Calu3 (cell line): ENCODE measurements at regions not wholly inside any gene's neighbourhood (a gene's known extent, or its start where the extent isn't known, plus 50 kb on each side); places are given as distances from the start of the nearest gene placed in this dataset.

Source experiments
- BruUV-seq: library from RNA; stranded (reverse); fragments of 400-500 nt; replicated peaks from 2 replicates; lab custom pipeline; 2021; lab: Mats Ljungman, UMichigan
- CTCF ChIA-PET: fragments of 300-600 bp; sonication (Branson Sonifier 250); formaldehyde crosslinking; loops from one replicate; lab custom pipeline; 2022; ENCODE audit warnings: antibody characterized with exemption; lab: Charles Lee
- DNase-seq: peaks from one replicate; pipeline ENCODE4 v3.0.0; 2022
- H3K27ac Mint-ChIP-seq: one replicate; pipeline ENCODE4 v1.8.0; 2022; ENCODE audit warnings: mixed read lengths; ENCODE audit not compliant: unreplicated experiment
- H3K27me3 Mint-ChIP-seq: one replicate; pipeline ENCODE4 v1.8.0; 2022; ENCODE audit warnings: mixed read lengths; ENCODE audit not compliant: unreplicated experiment
- H3K36me3 Mint-ChIP-seq: one replicate; pipeline ENCODE4 v1.8.0; 2022; ENCODE audit warnings: mild to moderate bottlenecking, moderate library complexity, mixed read lengths; ENCODE audit not compliant: insufficient read depth, unreplicated experiment
- H3K4me1 Mint-ChIP-seq: one replicate; pipeline ENCODE4 v1.8.0; 2022; ENCODE audit warnings: mild to moderate bottlenecking, low read depth, mixed read lengths; ENCODE audit not compliant: unreplicated experiment
- H3K4me3 Mint-ChIP-seq: one replicate; pipeline ENCODE4 v1.8.0; 2022; ENCODE audit warnings: mild to moderate bottlenecking, low read depth, moderate library complexity, mixed read lengths; ENCODE audit not compliant: unreplicated experiment
- H3K9me3 Mint-ChIP-seq: one replicate; pipeline ENCODE4 v1.8.0; 2022; ENCODE audit warnings: low read depth, mixed read lengths; ENCODE audit not compliant: unreplicated experiment
- CTCF ChIP-seq: fragments of 200-600 bp; IDR thresholded peaks from one replicate; pipeline ENCODE4 v1.8.0; 2022; ENCODE audit warnings: antibody characterized with exemption; ENCODE audit not compliant: unreplicated experiment
- intact Hi-C: fragments of 100-400 bp; cut with micrococcal nuclease; formaldehyde crosslinking; loops from one replicate; pipeline ENCODE4 v1.10.0; 2022; ENCODE audit not compliant: unreplicated experiment

GRCh38 chr10:36872702-36873393 lies 252.6 kb upstream of the ANKRD30A start:
- no peak overlapping the region for H3K4me3 Mint-ChIP-seq
- no peaks in the 10 kb centered on the region for H3K9me3 Mint-ChIP-seq
- no peak for DNase-seq
- H3K4me1 Mint-ChIP-seq: no peaks in the 10 kb centered on the region
- CTCF ChIA-PET: interaction anchor here (0.6 kb wide), 1 partner anchor 1229 kb away, joined by 16 read pairs; no protein-coding TSS in a partner anchor
- H3K27me3 Mint-ChIP-seq: no peaks in the 10 kb centered on the region
- H3K27ac Mint-ChIP-seq: no peak overlapping the region
- intact Hi-C loops: no loop called here
- BruUV-seq: no TSS peak
- no peak for TF ChIP-seq CTCF
- no peaks in the 10 kb centered on the region for H3K36me3 Mint-ChIP-seq

DNA sequence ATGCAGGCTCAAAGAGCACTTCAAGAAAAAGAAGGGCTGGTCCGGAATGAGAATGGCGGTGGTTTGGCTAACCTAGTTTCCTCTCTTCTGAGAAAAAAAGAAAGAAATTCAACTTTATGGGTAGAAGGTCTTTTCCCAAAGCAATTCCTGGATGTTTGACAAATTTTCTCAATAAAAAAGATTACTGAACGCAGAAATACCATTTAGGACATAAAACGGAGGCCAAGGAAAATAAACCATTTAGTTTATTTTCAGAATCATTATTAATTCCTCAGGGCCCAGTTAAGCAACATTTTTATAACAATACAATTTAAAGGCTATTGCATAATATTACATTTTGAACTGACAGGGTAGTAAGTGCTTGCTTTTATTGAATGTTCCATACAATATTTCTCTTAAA lies 284.6 kb upstream of the ANKRD30A start:
- TF ChIP-seq CTCF: no peak
- no peaks in the 10 kb centered on the region for H3K4me1 Mint-ChIP-seq
- intact Hi-C loops: no loop called here
- no peak for DNase-seq
- H3K4me3 Mint-ChIP-seq: no peak overlapping the region
- BruUV-seq: no TSS peak
- CTCF ChIA-PET: no interaction called here
- peaks cover 5% of the 10 kb centered on the region for H3K9me3 Mint-ChIP-seq
- H3K27me3 Mint-ChIP-seq: no peaks in the 10 kb centered on the region
- no peak overlapping the region for H3K27ac Mint-ChIP-seq
- no peaks in the 10 kb centered on the region for H3K36me3 Mint-ChIP-seq

- H3K4me3 Mint-ChIP-seq: no peak overlapping the region
- H3K27me3 Mint-ChIP-seq: no peaks in the 10 kb centered on the region
- H3K27ac Mint-ChIP-seq: no peak overlapping the region
- no peak for DNase-seq
- no peaks in the 10 kb centered on the region for H3K4me1 Mint-ChIP-seq
- CTCF ChIA-PET: no interaction called here
- H3K36me3 Mint-ChIP-seq: no peaks in the 10 kb centered on the region
- no peak for TF ChIP-seq CTCF
- no TSS peak for BruUV-seq
- H3K9me3 Mint-ChIP-seq: peaks cover 5% of the 10 kb centered on the region
- intact Hi-C loops: no loop called here
These were observed 288.0 kb upstream of the ANKRD30A start for GRCh38 chr10:36837416-36837815.

GRCh38 chr10:36819781-36820180 lies 305.6 kb upstream of the ANKRD30A start:
- intact Hi-C loops: no loop called here
- Mint-ChIP-seq H3K36me3 (no peaks in the 10 kb centered on the region), H3K4me3 (no peak overlapping the region), H3K27ac (no peak overlapping the region), H3K9me3 (peaks cover 5% of the 10 kb centered on the region), H3K4me1 (no peaks in the 10 kb centered on the region), H3K27me3 (no peaks in the 10 kb centered on the region)
- no peak for DNase-seq
- CTCF ChIA-PET: no interaction called here
- no TSS peak for BruUV-seq
- no peak for TF ChIP-seq CTCF
